GM19043 (cell line): ENCODE measurements at regions not wholly inside any gene's neighbourhood (a gene's known extent, or its start where the extent isn't known, plus 50 kb on each side); places are given as distances from the start of the nearest gene placed in this dataset.

ENCODE experiments used
- ATAC-seq: cut with Tn5 transposase; IDR thresholded peaks from one replicate; pipeline ENCODE4 v1.9.1; 2021; ENCODE audit warnings: low read depth; ENCODE audit not compliant: unreplicated experiment

GRCh38 chrX:69307756-69308155 is 142.5 kb upstream of the PJA1 start:
- no peak for ATAC-seq

- no peak for ATAC-seq
Measured at GRCh38 chrX:69307029-69307428, 141.8 kb upstream of the PJA1 start.

- ATAC-seq = no peak
Measured at GRCh38 chrX:69306063-69306404, 140.8 kb upstream of the PJA1 start.

- ATAC-seq = no peak
Measured at GRCh38 chrX:69305333-69306062, 140.2 kb upstream of the PJA1 start.

- no peak for ATAC-seq
Measured at GRCh38 chrX:69303231-69303630, 138.0 kb upstream of the PJA1 start.

- ATAC-seq = no peak
Measured at GRCh38 chrX:69299951-69300714, 134.9 kb upstream of the PJA1 start.

- ATAC-seq = no peak
Measured at GRCh38 chrX:69299285-69299684, 134.0 kb upstream of the PJA1 start.

GRCh38 chrX:69298466-69299140 is 133.3 kb upstream of the PJA1 start:
- no peak for ATAC-seq

GRCh38 chrX:69297506-69297905 is 132.3 kb upstream of the PJA1 start:
- ATAC-seq = no peak

- ATAC-seq = no peak
Measured at GRCh38 chrX:69293776-69294601, 128.7 kb upstream of the PJA1 start.

- no peak for ATAC-seq
Measured at GRCh38 chrX:69291116-69291515, 125.9 kb upstream of the PJA1 start.

- ATAC-seq = no peak
Measured at GRCh38 chrX:69290292-69290691, 125.0 kb upstream of the PJA1 start.

GRCh38 chrX:69289793-69290123 is 124.5 kb upstream of the PJA1 start:
- no peak for ATAC-seq

- no peak for ATAC-seq
Measured at GRCh38 chrX:69289046-69289792, 124.0 kb upstream of the PJA1 start.

- ATAC-seq = no peak
Measured at GRCh38 chrX:69287095-69287494, 121.8 kb upstream of the PJA1 start.

GRCh38 chrX:69286565-69286906 is 121.3 kb upstream of the PJA1 start:
- ATAC-seq = no peak

- ATAC-seq = peak; percentile 70
Measured at GRCh38 chrX:69285881-69286564, 120.8 kb upstream of the PJA1 start.

- ATAC-seq = no peak
Measured at GRCh38 chrX:69285401-69285877, 120.2 kb upstream of the PJA1 start.

GRCh38 chrX:69284491-69284890 is 119.2 kb upstream of the PJA1 start:
- no peak for ATAC-seq
